ENCODE measurements at regions not wholly inside any gene's neighbourhood (a gene's known extent, or its start where the extent isn't known, plus 50 kb on each side); places are given as distances from the start of the nearest gene placed in this dataset.

DNA sequence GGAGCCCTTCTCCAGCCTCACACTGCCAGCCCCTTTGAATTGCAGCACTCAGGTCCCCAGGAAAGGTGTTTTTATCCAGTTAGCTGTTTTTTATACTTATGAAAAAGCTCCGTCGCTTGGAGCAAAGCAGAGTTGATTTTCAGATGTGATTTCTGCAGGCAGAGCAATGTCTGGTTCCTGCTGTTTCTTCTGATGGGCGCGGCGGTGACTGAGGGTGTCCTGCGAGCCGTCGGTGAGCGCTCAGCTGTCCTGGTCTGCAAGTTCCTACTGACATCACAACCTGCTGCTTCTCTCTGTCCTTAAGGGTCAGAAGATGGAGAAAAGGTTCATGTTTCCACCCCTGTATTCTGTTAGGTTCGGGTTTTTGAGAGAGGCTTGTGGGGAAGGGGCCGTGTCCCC, 109.6 kb upstream of the FAM20C start:
- Histone ChIP-seq H3K27me3 (ENCODE audit: control insufficient read depth, insufficient read depth, low read length) (no peaks in the 10 kb centered on the region; the same call in 1 of the 2 replicates), H3K36me3 (ENCODE audit: control insufficient read depth, insufficient read depth, low read length) (no peaks in the 10 kb centered on the region), H3K4me3 (ENCODE audit: low read depth, low read length) (no peak overlapping the region)
- ChIA-PET CTCF (interaction anchor here (0.9 kb wide), 1 partner anchor 106 kb away, joined by 3 read pairs; no protein-coding TSS in a partner anchor), POLR2A (no interaction called here)
- no peak for DNase-seq (ENCODE audit: low read depth)
- TF ChIP-seq, protein P1, sequence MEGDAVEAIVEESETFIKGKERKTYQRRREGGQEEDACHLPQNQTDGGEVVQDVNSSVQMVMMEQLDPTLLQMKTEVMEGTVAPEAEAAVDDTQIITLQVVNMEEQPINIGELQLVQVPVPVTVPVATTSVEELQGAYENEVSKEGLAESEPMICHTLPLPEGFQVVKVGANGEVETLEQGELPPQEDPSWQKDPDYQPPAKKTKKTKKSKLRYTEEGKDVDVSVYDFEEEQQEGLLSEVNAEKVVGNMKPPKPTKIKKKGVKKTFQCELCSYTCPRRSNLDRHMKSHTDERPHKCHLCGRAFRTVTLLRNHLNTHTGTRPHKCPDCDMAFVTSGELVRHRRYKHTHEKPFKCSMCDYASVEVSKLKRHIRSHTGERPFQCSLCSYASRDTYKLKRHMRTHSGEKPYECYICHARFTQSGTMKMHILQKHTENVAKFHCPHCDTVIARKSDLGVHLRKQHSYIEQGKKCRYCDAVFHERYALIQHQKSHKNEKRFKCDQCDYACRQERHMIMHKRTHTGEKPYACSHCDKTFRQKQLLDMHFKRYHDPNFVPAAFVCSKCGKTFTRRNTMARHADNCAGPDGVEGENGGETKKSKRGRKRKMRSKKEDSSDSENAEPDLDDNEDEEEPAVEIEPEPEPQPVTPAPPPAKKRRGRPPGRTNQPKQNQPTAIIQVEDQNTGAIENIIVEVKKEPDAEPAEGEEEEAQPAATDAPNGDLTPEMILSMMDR (IDR thresholded peaks at IDR 0.05; ENCODE audit: insufficient read depth, low read depth, low read length): no peak

DNA sequence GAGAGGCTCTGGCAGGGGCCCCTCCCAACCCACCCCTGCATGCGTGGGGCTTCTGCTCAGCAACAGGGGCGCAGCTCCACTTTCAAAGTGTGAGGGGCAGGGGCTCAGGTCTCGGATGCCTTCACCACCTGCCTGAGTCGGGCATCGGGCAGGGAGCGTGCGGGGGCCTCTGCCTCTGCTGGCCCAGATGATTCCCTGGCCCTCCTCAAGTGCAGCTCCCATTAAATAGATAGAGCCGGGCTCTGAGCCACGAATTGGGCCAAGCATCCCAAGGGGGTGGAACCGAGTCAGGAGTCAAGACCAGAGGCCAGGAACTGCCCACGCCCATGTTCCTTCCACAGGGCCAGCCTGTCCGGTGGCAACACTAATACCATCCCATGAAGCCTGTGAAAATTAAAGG, 108.9 kb upstream of the FAM20C start:
- TF ChIP-seq, protein P1 (IDR thresholded peaks at IDR 0.05; ENCODE audit: insufficient read depth, low read depth, low read length): no peak
- DNase-seq (ENCODE audit: low read depth): no peak
- ChIA-PET POLR2A (no interaction called here), CTCF (interaction anchor here (0.9 kb wide), 1 partner anchor 105 kb away, joined by 3 read pairs; no protein-coding TSS in a partner anchor)
- Histone ChIP-seq H3K4me3 (ENCODE audit: low read depth, low read length) (no peak overlapping the region), H3K36me3 (ENCODE audit: control insufficient read depth, insufficient read depth, low read length) (no peaks in the 10 kb centered on the region), H3K27me3 (ENCODE audit: control insufficient read depth, insufficient read depth, low read length) (no peaks in the 10 kb centered on the region; the same call in 1 of the 2 replicates)

DNA sequence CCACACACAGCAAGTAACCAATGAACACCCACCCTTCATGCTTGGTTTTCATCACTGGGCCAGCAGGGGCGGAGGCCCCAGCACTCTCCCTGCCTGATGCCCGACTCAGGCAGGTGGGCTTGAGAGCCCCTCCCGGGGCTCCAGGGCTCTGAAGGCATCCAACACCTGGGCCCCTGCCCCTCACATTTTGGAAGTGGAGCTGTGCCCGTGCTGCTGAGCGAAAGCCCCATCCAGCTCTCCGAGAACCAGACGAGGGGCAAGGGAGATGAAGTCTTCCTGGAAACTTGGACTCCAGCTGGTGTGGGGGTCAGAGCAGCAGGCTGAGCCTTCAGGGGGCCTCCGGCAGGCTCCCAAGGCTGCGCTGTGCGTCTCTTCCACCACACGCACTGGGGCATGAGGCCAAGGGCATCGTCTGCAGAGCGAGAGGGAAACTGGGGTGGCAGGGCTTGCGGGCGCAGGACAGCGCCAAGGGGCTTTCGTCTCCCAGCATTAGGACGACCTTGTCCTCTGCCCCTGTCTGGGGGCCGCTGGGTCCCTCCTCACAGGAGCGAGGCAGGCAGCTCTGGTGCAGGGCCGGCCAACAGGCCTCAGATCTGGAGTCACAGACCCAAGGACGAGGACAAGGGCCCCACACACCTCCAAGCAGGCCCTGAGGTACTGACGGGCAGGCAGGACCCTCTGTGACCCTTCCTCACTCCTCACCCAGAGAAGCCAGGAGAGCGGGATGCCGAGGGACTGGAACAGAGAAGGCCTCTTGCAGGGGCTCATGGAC, 108.3 kb upstream of the FAM20C start:
- Histone ChIP-seq H3K27me3 (ENCODE audit: control insufficient read depth, insufficient read depth, low read length) (no peaks in the 10 kb centered on the region; the same call in 1 of the 2 replicates), H3K36me3 (ENCODE audit: control insufficient read depth, insufficient read depth, low read length) (no peaks in the 10 kb centered on the region), H3K4me3 (ENCODE audit: low read depth, low read length) (no peak overlapping the region)
- TF ChIP-seq, protein P1 (IDR thresholded peaks at IDR 0.05; ENCODE audit: insufficient read depth, low read depth, low read length): no peak
- no peak for DNase-seq (ENCODE audit: low read depth)
- POLR2A ChIA-PET: no interaction called here
- CTCF ChIA-PET: no interaction called here

DNA sequence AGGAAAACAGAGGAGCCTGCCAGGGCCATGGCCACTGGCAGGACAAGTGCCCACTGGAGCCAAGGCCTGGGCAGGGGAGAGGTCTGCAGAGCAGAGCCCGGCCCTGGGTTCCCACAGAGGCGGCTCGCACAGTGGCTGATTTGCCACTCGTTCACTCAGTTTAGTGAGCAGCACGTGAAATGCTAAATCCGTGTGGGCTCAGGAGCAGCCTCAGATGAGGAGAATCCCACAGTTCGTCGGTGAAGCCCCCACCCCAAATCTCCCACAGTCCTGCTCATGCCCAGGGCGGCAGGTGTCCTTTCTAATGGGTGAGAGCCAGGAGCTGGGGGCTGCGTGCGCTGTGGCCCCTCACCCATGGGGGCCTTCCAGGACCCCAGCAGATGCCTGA, 107.7 kb upstream of the FAM20C start:
- Histone ChIP-seq H3K4me3 (ENCODE audit: low read depth, low read length) (no peak overlapping the region), H3K36me3 (ENCODE audit: control insufficient read depth, insufficient read depth, low read length) (no peaks in the 10 kb centered on the region), H3K27me3 (ENCODE audit: control insufficient read depth, insufficient read depth, low read length) (no peaks in the 10 kb centered on the region; the same call in 1 of the 2 replicates)
- ChIA-PET CTCF (no interaction called here), POLR2A (no interaction called here)
- TF ChIP-seq, protein P1 (IDR thresholded peaks at IDR 0.05; ENCODE audit: insufficient read depth, low read depth, low read length): no peak
- no peak for DNase-seq (ENCODE audit: low read depth)

DNA sequence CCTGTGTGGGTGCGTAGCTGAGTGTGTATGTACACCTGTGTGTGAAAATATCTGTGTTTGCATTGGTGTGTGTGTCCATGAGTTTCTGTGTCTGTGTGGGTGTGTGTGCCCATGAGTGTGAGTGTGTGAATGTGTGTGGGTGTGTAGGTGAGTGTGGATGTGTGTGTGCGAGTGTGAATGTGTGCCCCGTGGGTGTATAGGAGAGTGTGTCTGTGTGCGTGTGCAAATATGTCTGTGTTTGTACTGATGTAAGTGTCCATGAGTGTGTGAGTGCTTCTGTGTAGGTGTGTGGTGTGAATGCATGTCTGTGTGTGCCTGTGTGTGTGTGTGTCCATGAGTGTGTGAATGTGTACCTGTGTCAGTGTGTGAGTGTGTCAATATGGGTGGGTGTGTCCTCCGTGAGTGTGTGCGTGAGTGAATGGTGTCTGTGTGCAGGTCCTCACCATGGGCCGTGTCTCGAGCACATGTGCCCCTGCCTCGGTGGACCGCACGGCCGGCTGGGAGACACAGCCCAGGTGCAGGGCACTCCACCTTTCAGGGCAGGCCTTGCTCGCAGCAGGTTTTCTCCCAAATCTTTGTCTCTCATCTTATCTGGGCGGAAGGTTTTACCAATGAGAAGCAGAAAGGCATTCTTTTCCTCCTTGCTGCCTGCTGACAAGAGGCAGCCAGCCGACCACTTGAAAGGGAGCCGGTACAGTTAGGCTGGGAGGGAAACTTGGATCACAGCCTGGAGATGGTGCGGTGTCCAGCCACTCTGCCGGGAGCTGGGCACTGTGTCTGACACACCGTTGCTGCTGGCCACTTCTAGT, 107.1 kb upstream of the FAM20C start:
- no peaks in the 10 kb centered on the region; the same call in 1 of the 2 replicates for H3K27me3 ChIP-seq (ENCODE audit: control insufficient read depth, insufficient read depth, low read length)
- TF ChIP-seq, protein P1 (IDR thresholded peaks at IDR 0.05; ENCODE audit: insufficient read depth, low read depth, low read length): no peak
- DNase-seq (ENCODE audit: low read depth): no peak
- ChIA-PET POLR2A (interaction anchor here (0.8 kb wide), 1 partner anchor 16 kb away, joined by 3 read pairs; no protein-coding TSS in a partner anchor), CTCF (no interaction called here)
- no peak overlapping the region for H3K4me3 ChIP-seq (ENCODE audit: low read depth, low read length)
- H3K36me3 ChIP-seq (ENCODE audit: control insufficient read depth, insufficient read depth, low read length): no peaks in the 10 kb centered on the region
